NCI-H510A treated with DMSO at 0.1 percent for 48 hours (cell line): ENCODE measurements at regions not wholly inside any gene's neighbourhood (a gene's known extent, or its start where the extent isn't known, plus 50 kb on each side); places are given as distances from the start of the nearest gene placed in this dataset.
"Not testable (repeated sequence)": the region's sequence is repeated elsewhere in the genome, so short reads cannot be mapped to it uniquely, and the experiment has no call there.

Source experiments
- DNase-seq: peaks from one replicate; lab custom pipeline; 2025; lab: John Stamatoyannopoulos, UW

DNA sequence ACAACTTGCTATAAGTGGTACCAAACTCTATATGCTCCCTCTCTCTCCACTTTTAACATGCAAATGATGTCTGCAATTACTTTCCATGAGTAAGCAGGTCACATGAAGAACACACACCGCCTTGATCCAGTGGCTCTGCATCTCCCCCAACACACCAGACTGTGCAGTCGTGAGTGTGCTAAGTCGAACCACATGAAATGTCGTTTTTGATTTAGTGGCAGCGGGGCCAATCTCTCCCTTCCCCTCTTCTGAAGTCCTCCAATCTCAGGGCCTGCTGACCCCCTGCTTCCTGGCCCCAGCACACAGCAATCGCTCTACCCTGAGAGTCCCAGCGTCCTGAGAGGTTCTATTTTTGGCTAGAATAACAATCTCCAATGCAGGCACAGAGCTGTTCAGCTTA is 312.5 kb downstream of the SHQ1 start:
- DNase-seq: no peak

DNA sequence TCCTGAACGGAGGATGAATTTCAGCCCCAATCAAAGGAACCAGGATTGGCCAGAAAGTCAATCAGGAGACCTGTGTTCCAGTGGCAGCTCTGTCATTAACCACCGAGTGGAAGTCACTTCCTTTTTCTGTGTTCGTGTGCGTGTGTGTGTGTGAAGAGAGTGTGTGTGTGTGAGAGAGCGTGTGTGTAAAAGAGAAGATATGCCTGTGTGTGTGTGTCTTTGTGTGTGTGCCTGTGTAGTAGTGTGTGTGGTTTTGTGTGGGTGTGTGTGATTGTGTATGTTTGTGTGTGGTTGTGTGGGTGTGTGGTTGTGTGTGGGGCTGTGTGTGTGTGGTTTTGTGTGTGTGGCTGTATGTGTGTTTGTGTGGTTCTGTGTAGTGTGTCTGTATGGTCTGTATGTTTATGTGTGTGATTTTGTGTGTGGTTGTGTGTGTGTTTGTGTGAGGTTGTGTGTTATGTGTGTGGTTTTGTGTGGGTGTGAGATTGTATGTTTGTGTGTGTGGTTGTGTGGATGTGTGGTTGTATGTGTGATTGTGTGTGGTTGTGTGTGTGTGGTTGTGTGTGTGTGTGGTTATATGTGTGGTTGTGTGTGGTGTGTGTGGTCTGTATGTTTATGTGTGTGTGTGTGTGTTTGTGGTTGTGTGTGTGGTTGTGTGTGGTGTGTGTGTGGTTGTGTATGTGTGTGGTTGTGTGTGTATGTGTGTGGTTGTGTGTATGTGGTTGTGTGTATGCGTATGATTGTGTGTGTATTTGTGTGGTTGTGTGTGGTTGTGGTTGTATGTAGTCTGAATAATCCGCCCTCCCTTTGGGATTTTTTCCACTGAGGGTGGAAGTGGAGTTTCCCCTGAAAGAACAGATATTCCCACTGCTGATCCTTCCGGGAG is 314.4 kb downstream of the SHQ1 start:
- no peak for DNase-seq

GRCh38 chr3:72530426-72530825 is 317.8 kb downstream of the SHQ1 start:
- DNase-seq: no peak

GRCh38 chr3:72529081-72529480 is 319.2 kb downstream of the SHQ1 start:
- DNase-seq: no peak

GRCh38 chr3:72523429-72524151 is 324.7 kb downstream of the SHQ1 start:
- DNase-seq: peak; percentile 13

- no peak for DNase-seq
Measured at GRCh38 chr3:72520690-72521308, 327.4 kb downstream of the SHQ1 start.

DNA sequence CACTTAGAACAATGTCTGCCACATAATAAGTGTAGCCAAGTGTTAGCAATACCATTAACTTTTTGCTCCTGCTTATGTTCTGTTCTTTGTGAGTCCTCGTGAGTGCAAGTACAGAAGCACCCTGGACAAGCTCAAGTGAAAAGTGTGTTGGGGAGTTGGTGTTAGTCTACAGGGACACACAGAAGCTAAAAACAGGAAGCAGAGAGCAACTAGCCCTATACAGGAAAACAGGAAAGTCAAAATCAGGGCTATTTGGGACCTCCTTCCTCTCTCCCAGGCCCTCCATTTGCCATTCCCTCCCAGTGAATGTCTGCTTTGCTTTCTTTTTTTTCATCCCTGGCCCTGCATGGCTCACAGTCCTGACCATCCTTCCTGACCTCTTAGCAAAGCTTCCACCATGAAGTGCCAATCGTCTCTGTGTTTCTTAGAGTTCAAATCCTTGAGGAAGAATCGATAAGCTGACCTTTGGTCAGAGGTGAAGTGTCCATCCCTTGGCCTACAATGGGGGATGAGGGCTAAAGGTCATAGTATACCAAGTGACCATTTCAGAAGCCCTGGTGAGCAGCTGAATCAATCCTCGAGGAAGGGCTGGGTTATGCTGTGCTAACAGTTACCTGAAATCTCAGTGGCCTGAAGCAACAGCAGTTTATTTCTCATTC is 328.2 kb downstream of the SHQ1 start:
- no peak for DNase-seq

- no peak for DNase-seq
Measured at GRCh38 chr3:72517921-72518424, 330.3 kb downstream of the SHQ1 start.

GRCh38 chr3:72517336-72517735 is 330.9 kb downstream of the SHQ1 start:
- no peak for DNase-seq

DNA sequence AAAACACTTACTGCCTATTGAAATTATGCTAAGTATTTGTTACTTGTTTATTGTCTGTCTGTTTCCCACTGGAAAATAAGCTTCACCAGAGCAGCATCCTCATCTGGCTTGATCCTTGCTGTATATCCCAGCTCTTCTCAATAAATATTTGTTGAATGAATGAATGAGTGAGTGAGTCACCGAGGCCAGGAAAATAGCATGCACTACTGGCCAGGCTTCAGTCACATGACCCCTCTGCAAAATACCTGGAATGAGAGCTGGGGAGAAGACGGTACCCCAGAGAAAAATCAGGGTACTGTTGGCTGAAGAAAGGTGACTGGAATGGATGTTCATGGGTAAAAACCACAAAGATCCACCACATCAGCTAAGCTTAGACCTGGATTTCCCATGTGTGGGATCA is 331.9 kb downstream of the SHQ1 start:
- no peak for DNase-seq

DNA sequence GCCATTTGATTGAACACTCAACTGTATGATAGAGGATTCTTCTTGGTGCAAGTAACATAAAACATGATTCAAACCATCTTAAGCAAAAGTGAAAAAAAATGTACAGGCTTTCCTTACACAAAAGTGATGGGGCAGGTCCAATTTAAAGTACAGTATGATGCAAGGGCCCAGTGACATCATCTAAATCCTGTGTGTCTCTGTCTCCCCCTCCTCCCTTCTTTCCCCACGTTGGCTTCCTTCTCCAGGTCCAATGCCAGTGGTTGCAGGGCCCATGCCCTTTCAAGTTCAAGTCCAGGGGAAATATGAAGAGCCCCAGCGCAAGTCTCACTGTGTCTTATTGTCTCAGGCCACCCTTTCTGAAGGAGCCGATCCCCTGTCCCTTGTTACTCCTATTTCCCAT is 332.3 kb downstream of the SHQ1 start:
- no peak for DNase-seq

- no peak for DNase-seq
Measured at GRCh38 chr3:72515281-72515680, 333.0 kb downstream of the SHQ1 start.

DNA sequence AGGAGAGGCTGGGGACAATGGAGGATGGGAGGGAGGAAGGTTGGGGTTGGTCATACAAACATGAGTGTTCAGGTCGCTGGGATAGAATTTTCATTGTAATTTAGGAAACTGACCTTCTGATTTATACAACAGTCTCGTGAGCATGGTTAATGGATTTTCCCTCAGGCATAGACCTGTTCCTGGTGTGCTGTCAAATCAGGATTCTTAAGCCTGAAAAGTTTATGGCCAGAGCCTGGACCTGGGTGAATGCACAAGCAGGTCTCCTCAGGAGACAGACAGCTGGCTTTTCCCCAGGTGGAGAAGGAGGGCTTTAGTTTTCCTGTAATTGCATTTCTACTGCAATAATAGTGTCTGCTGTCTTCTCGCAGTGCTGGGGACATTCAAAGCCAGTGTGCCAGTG is 338.0 kb downstream of the SHQ1 start:
- DNase-seq: no peak

- DNase-seq: no peak
Measured at GRCh38 chr3:72505539-72506405, 342.5 kb downstream of the SHQ1 start.

DNA sequence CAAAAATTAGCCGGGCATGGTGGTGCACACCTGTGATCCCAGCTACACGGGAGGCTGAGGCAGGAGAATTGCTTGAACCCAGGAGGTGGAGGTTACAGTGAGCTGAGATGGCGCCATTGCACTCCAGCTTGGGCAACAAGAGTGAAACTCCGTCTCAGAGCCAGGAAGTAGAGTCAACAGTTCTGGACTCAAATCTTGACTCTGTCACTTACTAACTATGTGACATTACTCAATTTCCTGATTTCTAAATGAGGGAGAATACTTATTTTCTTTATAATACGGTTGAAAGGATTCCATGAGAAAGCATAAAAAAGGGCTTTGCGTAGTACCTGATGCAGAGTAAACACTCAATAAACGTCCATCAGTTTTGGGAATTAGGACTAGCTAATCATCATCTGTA is 350.7 kb downstream of the SHQ1 start:
- not testable (repeated sequence) for DNase-seq

GRCh38 chr3:72496051-72496670 is 352.1 kb downstream of the SHQ1 start:
- no peak for DNase-seq

DNA sequence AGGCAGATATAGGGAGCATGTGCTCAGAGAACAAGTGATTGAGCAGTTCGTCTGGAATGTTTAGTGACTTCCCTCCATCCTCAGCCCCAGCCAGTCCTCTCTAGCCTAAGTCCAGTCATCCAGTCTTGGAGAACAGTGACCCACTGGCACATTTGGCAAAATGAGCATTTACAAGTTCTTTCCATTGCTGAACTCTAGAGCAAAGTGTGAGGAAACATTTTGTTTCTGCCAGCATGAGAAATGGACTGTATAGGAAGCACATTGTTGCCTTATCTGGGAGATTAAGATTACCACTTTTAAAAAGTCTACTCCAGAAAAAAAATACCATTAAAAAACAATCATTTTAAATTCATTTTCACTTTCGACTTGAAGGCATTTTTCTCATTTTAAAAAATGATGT is 353.6 kb downstream of the SHQ1 start:
- DNase-seq: no peak

DNA sequence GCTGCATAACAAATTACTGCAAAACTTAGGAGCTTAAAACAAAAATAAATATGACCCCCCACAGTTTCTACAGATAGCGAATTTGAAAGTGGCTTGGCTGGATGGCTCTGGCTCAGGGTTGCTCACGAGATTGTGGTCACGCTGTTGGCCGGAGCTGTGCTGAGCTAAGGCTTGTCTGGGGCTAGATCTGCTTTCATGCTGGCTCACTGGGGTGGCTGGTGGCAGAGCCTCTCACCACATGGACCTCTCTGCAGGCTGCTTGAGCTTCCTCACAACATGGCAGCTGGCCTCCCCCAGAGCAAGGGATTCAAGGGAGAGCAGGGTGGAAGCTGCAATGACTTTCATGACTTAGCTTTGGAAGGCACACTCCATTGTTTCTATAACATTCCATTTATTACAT is 354.1 kb downstream of the SHQ1 start:
- DNase-seq: no peak

DNA sequence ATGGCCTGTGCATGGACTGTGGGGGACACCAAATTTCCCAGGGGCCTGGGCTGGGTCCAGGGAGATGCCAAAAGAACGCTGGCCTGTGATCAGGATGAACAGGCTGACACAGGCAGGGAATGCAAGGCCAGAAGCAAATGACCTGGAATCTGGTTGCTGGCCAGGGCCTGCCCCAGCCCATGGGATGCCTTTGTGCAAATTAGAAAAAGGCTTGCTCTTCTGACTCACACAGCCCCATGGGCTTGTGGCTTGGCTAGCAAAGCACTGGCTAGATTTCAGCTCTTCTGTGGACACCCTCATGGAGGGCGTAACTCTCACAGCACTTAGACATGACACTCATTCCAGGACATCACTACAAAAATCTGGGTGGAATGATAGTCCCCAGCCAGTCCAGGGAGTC is 356.0 kb downstream of the SHQ1 start:
- no peak for DNase-seq

DNA sequence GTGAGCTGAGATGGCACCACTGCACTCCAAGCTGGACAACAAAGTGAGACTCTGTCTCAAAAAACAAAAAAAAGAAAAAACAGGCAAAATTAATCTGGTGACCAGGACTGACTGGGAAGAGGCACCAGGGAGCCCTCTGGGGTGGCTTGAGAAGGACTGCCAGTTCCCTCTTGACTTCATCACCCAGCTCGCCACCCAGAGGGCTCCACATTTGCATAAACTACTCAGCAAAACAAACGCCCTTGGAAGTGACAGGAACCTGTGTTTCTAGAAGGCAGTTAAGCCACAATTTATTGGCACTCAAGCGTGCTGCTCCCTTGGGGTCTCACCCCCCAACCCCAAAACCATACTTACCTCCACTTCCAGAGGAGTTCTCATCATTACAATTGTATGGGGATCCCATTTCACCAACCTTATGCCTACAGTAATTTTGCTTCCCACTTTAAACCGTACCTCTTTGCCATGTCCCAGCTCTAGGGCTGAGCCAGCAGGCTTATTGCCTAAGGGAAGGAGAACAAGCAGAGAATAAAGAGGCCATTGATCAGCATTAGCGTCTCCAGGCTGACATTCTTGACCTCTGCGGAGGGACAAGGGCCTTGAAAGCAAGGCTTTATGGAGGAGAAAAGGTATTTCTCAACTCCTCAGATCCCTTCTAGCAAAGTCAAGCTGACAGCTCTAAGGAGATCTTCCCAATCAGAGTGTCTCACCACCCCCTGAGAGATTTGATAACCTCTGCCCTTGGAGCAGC is 357.4 kb downstream of the SHQ1 start:
- no peak for DNase-seq
